HG02884 (cell line): ENCODE measurements at regions not wholly inside any gene's neighbourhood (a gene's known extent, or its start where the extent isn't known, plus 50 kb on each side); places are given as distances from the start of the nearest gene placed in this dataset.

Experiments
- ATAC-seq: cut with Tn5 transposase; IDR thresholded peaks from one replicate; pipeline ENCODE4 v1.9.1; 2021; ENCODE audit warnings: mild to moderate bottlenecking, moderate library complexity; ENCODE audit not compliant: unreplicated experiment

DNA sequence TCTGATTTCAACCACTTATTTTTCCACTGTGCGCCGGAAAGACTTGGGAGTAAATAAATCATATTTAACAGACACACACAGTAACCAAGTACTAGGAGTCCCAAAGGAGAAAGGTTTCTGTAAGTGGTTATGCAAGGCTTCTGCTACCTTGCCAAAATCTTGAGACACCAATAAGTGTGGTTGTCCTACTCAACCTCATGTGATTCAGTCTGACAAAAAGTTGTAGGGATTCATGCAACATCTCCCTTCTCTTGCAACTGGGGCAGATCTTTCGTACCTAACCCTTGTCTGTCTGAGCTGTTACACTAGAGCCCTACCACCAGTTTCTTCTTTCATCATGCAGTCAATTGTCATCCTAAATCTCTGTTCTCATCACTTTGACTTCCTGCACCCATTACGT, 69.9 kb upstream of the NUDT7 start:
- ATAC-seq: no peak

DNA sequence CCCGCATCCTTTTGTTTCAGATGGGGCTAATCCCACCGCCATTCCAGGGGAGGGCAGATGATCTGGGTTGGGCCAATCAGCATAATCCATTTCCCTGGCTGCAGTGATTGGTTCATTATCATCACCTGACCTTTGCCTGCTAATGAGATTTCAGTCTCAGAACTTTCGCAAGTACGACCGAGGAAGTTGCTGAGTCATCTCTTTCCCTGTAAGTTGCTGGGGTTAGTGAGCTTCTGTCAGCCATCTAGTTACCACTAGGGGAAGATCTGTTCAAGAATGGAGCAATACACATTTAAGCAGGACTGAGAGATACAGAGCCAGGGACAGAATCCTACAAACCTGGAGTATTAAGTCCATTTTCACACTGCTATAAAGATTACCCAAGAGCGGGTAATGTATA, 65.3 kb upstream of the NUDT7 start:
- ATAC-seq: no peak

DNA sequence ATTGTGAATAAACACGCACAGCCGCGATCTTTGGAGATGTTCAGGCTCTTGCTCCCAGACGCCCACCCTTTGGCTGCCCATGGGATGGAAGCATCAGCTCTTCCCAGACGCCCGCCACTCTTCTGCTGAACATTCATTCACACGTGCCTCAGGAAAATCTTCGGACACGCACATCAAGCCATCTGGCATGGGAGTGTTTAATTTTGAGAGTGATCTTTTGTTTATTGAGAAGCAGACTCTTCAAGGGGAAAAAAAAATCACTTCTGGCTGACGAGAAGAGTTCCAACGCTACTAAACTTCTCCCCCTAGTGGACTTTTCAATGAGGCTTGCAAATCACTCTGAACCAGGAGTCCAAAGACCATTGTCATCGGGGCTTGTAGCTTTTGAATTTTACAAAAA, 62.0 kb upstream of the NUDT7 start:
- ATAC-seq: no peak

DNA sequence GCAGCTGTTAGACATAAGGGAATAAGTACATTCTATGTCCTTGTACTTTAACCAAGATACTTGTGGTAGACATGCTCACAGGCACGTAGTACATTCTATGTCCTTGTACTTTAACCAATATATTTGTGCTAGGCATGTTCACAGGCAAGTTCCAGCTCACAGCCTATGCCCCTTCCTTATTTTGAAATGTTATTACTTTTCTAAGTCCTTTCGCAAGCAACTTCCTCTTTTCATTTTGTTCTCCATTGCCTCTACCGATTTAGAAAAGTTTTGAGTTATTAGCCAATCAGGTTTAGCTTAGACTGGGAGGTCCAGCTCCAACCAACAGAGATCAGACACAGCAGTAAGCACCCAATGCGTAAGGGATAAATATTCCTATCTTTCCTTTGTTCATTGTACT, 60.1 kb upstream of the NUDT7 start:
- ATAC-seq: no peak

DNA sequence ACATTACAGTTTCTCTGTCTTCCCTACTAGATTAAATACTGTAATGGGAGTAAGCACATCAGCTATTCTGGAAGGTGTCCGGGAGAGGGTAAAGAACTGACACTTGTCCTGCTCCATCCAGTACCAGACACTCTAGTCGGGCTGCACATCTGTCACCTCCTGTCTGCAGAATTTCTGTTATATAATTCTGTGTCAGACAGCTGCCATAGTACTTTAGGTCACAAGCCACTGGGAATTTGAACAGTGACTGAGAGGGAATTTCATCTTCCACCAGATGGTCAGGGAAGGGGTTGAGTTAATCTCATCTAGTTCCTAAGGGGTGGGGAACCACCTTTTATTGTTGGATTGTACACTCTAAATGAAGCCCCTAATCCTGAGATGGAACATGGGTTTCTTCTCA, 58.6 kb upstream of the NUDT7 start:
- no peak for ATAC-seq

DNA sequence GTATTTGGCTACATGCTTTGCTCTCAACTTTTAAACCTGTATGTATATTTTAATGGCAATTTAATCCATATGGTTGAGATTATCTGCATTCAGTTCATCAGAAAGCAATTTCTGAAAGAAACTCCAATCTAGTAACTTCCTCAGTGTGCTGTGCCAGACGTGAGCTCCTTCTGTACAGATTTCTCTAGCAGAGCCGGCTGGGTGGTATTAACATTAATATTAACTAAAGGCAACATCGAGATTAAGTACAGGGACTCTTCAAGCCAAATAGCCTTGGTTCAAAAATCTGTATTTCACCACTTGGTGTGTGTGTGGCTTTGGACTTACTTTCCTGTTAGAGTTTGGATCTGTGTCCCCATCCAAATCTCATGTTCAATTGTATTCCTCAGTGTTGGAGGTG, 55.5 kb upstream of the NUDT7 start:
- no peak for ATAC-seq

DNA sequence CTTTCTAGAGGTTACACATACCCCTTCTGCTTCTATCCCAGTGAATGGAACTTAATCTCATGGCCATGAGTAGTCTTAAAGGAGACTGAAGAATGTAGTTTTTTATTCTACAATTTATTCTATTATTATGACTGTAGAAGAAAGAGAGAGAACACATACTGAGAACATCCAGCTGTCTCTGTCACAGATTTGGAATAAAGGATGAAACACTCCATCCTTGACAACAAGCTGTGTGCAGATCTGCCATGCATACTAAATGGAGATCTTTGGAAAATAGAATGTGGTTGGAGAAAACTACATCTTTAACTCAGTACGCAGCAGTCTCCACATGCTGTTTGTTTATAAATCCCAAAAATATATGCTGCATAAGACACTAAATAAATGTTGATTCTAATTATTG, 54.1 kb upstream of the NUDT7 start:
- ATAC-seq: no peak

DNA sequence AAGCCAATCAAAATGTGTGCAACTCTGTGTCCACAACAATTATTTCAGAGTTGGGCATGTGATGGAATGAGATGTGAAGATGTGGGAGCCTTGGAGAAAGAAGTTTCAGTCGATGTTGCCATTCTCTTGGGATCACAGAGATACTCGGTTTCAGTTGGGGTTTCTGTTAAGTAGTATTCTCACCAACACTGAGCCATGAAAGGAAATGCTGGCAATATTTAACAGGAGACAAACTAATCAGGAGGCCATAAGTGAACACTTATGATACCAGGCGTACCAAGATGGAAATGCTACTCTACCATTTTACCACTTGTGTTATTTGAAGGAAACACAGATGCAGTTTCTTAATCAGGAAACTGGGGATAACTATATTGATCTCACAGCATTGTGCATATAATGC, 53.3 kb upstream of the NUDT7 start:
- ATAC-seq: no peak
